ENCODE measurements at regions not wholly inside any gene's neighbourhood (a gene's known extent, or its start where the extent isn't known, plus 50 kb on each side); places are given as distances from the start of the nearest gene placed in this dataset.
"Not testable (repeated sequence)": the region's sequence is repeated elsewhere in the genome, so short reads cannot be mapped to it uniquely, and the experiment has no call there.

GRCh38 chr10:7108141-7108540, 302.7 kb downstream of the SFMBT2 start:
- no peak for DNase-seq (ENCODE audit: low read depth)

- DNase-seq (ENCODE audit: low read depth): no peak
These were observed 303.5 kb downstream of the SFMBT2 start for GRCh38 chr10:7107285-7107684.

DNA sequence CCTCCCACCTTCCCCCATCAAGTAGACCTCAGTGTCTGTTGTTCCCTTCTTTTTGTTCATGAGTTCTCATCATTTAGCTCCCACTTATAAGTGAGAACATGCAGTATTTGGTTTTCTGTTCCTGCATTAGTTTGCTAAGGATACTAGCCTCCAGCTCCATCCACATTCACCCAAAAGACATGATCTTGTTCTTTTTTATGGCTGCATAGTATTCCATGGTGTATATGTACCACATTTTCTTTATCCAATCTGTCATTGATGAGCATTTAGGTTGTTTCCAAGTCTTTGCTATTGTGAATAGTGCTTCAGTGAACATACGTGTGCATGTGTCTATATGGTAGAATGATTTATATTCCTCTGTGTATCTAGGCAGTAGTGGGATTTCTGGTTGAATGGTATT, 306.5 kb downstream of the SFMBT2 start:
- not testable (repeated sequence) for DNase-seq (ENCODE audit: low read depth)

DNA sequence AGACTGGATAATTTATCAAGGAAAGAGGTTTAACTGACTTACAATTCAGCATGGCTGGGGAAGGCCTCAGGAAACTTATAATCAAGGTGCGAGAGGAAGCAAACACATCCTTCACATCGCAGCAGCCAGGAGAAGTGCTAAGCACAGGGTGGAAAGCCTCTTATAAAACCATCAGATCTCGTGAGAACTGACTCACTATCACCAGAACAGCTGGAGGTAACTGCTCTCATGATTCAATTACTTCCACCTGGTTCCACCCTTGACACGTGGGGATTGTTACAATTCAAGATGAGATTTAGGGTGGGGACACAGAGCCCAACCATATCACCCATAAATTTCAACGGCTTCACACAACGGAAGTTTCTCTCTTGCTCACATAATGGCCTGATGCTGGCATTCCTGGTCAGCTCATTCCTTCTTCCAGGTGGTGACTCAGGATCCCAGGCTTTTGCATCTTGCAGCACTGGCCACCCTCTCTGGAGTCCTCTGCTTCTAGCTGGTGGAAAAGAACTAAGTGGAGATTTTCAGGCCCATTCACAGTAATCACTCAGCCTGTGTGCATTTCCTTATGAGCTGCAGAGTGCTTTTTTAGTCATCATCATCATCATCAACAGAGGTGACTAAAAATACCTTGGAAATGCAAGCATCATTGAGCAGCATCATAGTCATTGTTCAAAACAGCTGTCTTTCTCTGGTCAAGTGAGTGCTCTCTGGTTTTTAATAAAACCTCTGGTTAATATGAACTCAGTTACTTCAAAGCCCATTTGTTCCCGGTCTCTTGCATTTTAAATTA, 308.1 kb downstream of the SFMBT2 start:
- DNase-seq (ENCODE audit: low read depth): peak; percentile 17

DNA sequence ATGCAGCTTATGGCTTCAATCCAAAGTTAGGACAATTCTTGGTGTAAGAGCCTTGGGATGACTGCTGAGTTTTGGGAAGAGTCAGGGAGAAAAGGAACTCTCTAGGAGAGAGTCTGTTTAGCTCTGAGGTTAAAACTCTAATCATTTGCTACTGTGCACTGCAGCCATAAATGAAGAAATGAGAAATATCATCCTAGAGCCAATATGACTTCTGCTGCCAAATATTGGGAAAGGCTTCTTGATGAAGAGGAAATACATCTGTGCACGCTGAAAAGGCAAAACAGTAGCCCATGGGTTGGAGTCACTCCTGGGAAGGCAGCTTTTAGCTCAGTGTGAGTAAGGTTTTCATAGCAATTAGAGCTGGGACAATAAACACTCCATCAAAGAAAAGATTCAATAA, 308.8 kb downstream of the SFMBT2 start:
- no peak for DNase-seq (ENCODE audit: low read depth)

DNA sequence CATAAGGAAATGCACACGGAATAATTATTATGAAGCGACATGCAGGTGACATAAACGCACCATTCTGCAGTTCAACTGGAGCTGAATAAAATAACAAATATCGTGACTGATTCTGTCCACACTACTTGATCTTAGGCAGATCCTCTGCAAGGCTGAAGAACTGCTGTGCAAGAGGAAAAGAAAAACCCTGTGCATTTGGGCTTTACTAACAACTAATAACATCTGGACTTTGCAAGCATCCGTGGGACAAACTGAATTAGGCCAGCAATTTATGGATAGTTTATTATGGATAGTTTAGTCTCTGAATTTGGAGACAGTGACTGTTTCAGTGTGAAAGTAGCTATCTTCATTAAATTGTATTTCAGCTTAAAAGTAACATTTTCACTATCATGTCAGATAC, 309.4 kb downstream of the SFMBT2 start:
- no peak for DNase-seq (ENCODE audit: low read depth)

DNA sequence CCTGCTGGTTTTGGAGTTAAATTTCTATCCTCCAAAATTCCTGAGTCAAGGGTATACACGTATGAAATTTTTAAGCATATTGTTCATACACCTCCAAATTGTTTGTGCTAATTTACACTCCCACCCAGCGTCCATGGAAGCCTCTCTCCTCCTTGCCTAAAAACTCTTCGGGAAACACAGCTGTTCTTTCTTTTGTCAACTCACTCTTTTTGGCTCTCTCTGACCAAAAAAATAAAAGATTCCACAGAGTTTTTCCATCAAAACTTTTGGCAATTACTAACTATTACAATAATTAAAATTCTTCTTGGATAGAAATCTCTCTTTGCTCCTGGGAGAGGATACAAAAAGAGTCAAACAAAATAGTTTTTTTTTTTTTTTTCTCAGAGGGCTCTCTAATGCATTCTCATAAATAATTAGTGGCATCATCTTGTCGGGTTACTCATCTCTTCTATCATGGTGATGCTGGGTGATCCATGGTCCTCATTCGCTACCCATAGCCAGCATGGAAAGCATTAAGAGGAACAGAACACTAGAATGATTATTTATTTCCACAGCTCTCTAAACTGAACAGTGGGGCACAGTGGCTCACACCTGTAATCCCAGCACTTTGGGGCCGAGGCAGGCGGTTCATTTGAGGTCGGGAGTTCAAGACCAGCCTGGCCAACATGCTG, 310.7 kb downstream of the SFMBT2 start:
- no peak for DNase-seq (ENCODE audit: low read depth)

GRCh38 chr10:7098160-7098762, 312.6 kb downstream of the SFMBT2 start:
- no peak for DNase-seq (ENCODE audit: low read depth)

GRCh38 chr10:7094781-7095180, 316.1 kb downstream of the SFMBT2 start:
- no peak for DNase-seq (ENCODE audit: low read depth)

DNA sequence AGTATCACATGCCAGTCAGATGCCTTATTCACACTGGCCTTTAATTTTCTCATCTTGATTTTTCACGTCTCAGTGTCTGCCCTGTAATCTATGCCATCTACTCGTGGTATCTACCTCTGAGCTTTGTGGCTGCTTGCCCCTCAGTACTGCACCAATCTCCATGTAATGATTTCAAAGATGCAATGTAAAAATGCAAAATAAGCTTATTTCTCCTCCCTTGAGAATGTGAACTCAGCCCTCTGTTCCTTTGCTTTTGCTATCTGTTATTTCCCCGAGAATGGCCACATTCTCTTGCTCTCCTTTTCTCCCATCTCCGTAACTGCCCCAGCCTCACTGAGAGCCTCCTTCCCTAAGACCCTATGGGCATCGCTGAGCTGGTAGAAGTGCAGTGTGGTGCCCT, 317.5 kb downstream of the SFMBT2 start:
- no peak for DNase-seq (ENCODE audit: low read depth)

GRCh38 chr10:7092603-7093002, 318.2 kb downstream of the SFMBT2 start:
- no peak for DNase-seq (ENCODE audit: low read depth)

DNA sequence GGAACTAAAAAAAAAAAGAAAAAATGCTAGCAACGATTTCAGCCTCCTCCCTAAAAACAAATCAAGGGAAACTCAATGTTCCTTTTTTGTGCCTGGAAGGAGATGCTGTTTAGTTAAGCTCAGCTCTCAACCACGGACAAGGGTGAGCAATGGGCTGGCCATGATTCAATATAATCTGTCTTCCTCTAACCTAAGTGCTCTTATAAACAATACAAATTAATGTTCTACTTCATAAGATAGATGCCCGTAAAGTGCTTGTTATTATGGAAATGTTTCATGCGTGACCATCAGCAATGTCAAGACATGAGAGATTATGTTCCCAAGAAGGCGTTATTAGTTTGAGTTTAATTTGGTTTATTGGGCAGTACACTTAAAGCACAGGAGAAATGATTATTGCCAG, 320.3 kb downstream of the SFMBT2 start:
- DNase-seq (ENCODE audit: low read depth): no peak

DNA sequence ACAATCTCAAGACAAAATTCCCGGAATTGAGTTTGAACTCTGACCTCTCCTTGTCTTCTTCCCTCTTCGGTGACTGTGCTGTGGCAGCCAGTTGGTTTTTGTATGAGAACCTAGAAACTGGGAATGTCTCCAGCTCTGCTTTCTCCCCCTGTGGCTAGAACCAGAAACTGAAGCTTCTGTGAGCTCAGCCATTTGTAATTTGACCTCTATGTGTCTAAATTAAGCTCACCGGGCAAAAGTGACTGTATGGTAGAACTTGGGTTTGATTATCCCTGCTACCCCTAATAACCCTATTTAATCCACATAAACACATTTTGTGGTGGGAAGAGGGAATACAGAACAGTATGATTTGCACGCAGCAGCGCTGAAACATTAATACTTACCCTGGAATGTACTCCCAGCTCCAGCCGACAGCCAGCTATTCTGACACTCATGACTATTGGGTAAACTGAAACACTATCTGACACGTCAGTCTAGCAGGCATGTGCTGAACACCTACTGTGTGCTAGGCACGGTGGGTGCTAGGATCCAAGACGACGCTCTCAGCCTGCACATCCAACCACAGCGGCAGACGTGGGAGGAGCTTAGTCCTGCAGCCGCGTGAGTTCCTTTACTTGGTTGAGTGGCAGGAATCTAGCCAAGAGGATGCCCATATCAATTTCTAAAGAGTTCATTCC, 324.8 kb downstream of the SFMBT2 start:
- peak; percentile 27 for DNase-seq (ENCODE audit: low read depth)

- no peak for DNase-seq (ENCODE audit: low read depth)
These were observed 325.5 kb downstream of the SFMBT2 start for GRCh38 chr10:7085147-7085912.

DNA sequence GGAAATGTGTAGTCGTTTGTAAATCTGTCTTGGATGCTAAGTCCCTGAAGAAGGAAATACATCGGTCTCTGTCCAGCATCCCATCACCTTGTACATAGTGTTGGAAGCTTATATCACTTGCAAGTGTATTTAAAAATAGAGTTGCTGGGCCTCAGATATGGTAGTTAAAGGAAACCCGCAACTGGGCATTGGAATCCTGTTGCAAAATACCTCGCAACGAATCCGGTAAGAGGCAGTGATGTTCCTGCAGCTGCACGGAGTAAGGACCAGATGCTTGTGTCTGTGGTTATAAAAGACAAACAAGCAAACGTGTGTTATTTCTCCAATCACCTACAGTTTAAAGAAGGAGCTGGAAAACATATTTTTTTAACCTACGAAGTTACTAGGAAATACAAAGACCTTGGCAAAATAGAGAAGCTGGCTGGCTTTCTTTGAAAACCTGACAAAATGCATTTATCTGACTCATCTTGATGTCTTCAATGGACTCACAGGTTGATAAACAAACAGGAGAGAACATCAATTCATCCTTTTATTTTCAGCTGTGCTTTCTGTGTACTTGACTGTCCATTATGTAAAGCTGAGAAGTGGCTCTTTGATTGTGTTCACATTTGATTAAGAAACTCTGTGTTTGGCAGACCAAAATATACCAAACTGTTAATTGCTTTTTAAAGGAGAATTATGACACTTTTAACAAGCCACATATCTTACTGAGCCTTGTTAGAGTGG, 326.4 kb downstream of the SFMBT2 start:
- DNase-seq (ENCODE audit: low read depth): no peak

GRCh38 chr10:7082967-7083366, 327.9 kb downstream of the SFMBT2 start:
- no peak for DNase-seq (ENCODE audit: low read depth)

DNA sequence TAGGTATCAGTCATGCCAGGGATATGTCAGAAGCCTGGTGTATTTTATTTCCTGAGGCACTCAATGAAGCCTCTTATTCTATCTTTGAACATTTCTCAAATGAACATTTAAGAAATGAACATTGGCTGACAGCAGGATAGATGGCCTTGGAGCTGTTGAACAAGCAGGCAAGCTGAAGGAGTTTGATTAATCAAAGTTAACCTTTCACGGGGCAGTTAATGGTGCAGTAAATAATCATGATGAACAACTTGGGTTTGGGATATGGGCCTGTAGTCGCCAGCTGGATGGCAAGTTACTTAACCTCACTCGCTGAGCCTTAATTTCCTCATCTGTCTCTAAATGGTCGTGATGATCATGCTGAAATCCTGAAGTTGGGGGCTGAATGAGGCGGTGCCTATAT, 333.0 kb downstream of the SFMBT2 start:
- DNase-seq (ENCODE audit: low read depth): no peak

- DNase-seq (ENCODE audit: low read depth): no peak
These were observed 335.0 kb downstream of the SFMBT2 start for GRCh38 chr10:7075851-7076250.

DNA sequence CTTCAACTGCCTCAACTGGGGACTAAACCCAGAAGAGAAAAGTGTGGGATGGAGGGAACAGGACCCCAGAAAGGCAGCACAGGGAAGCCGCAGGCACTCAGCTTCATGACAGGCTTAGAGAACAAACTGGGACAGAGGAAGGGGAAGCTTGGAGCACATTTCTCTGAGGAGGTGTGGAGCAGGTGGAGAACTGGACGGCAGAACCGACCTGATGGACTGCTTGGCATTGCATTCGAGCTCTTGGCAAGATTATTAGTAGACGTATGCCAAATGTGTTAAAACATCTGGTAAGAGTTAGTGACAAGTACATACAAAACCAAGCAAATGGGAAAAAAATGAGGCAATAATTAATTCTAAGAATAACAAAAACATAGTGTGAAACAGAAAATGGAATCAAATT, 335.7 kb downstream of the SFMBT2 start:
- DNase-seq (ENCODE audit: low read depth): no peak

GRCh38 chr10:7071421-7071820, 339.4 kb downstream of the SFMBT2 start:
- no peak for DNase-seq (ENCODE audit: low read depth)

- no peak for DNase-seq (ENCODE audit: low read depth)
These were observed 339.9 kb downstream of the SFMBT2 start for GRCh38 chr10:7070950-7071349.

Data from HT1080 (cell line).